Gastrocnemius medialis (tissue), 4 donors: ENCODE measurements at regions not wholly inside any gene's neighbourhood (a gene's known extent, or its start where the extent isn't known, plus 50 kb on each side); places are given as distances from the start of the nearest gene placed in this dataset.

Source experiments
- ATAC-seq, 2 donors: fragments of 150-250 bp; one replicate each; pipeline ENCODE4 v1.9.1; 2016
- DNase-seq, 2 donors: peaks; one replicate each; pipeline ENCODE4 v3.0.0-alpha.2; 2019
- H3K27ac ChIP-seq, 4 donors: fragments of 200-600 bp; sonication (generic); 1 replicate in 1 of 4; 2 replicates in 3 of 4; pipeline ENCODE4 v1.5.1; 2016 to 2018; ENCODE audit warnings: mild to moderate bottlenecking in 2 of 4, moderate library complexity in 1 of 4
- H3K27me3 ChIP-seq, 3 donors: fragments of 200-600 bp; sonication (generic) in 2 of 3; 1 replicate in 1 of 3; 2 replicates in 2 of 3; pipeline versions ENCODE4 v1.5.1 to v1.6.0; 2016 to 2019; ENCODE audit warnings: mild to moderate bottlenecking in 1 of 3, moderate library complexity in 1 of 3
- H3K36me3 ChIP-seq, 2 donors: fragments of 200-600 bp; sonication (generic) in 1 of 2; one replicate each; pipeline ENCODE4 v1.5.1; 2017 to 2018
- H3K4me1 ChIP-seq, 2 donors: fragments of 200-600 bp; sonication (generic) in 1 of 2; one replicate each; pipeline ENCODE4 v1.5.1; 2016 to 2017; ENCODE audit warnings: mild to moderate bottlenecking in 2 of 2
- H3K4me3 ChIP-seq, 4 donors: fragments of 200-600 bp; sonication (generic) in 3 of 4; 1 replicate in 1 of 4; 2 replicates in 3 of 4; pipeline ENCODE4 v1.5.1; 2016 to 2019; ENCODE audit warnings: mild to moderate bottlenecking in 2 of 4
- H3K9me3 ChIP-seq, 3 donors: fragments of 200-600 bp; sonication (generic) in 2 of 3; 1 replicate in 1 of 3; 2 replicates in 2 of 3; pipeline ENCODE4 v1.5.1; 2016 to 2019
- CTCF ChIP-seq, 5 experiments: fragments of 450-650 bp in 3 of 5; fragments of 200-600 bp in 2 of 5; sonication (generic) in 2 of 5; IDR thresholded peaks in 4 of 5; conservative IDR thresholded peaks in 1 of 5; 1 replicate in 4 of 5; 2 replicates in 1 of 5; pipeline ENCODE4 v1.5.1; 2016 to 2019; ENCODE audit warnings: antibody characterized with exemption in 5 of 5, mild to moderate bottlenecking in 3 of 5, moderate library complexity in 3 of 5
- POLR2A ChIP-seq, 2 donors: fragments of 450-650 bp; IDR thresholded peaks; one replicate each; pipeline ENCODE4 v1.6.1; 2017; ENCODE audit warnings: antibody characterized with exemption in 2 of 2, mild to moderate bottlenecking in 2 of 2, moderate library complexity in 2 of 2
- in situ Hi-C, 4 donors: fragments of 200-750 bp; cut with MboI; loops; one replicate each; pipeline versions ENCODE4 v1.15.0 to v1.8.0; 2017; ENCODE audit warnings: low sequenced_read_pairs in 4 of 4
- intact Hi-C: fragments of 100-400 bp; cut with DNase I; formaldehyde crosslinking; loops from one replicate; pipeline ENCODE4 v1.15.1; 2023; ENCODE audit warnings: low total_unique reads

- in situ Hi-C loops (no loop called here), intact Hi-C loops (no loop called here)
- Histone ChIP-seq H3K36me3 (no peaks in the 10 kb centered on the region), H3K27me3 (no peaks in the 10 kb centered on the region), H3K4me1 (no peaks in the 10 kb centered on the region), H3K27ac (no peak overlapping the region), H3K9me3 (no peaks in the 10 kb centered on the region), H3K4me3 (no peak overlapping the region)
- TF ChIP-seq CTCF (IDR thresholded peaks at IDR 0.05 in 4 of 5, conservative IDR thresholded peaks at IDR 0.05 in 1 of 5) = no peak
- DNase-seq (no peak), ATAC-seq (no peak)
Observed at GRCh38 chr3:5466065-5466464, 278.6 kb downstream of the EDEM1 start.

- Histone ChIP-seq H3K4me3 (no peak overlapping the region), H3K4me1 (no peaks in the 10 kb centered on the region), H3K9me3 (no peaks in the 10 kb centered on the region), H3K27me3 (no peaks in the 10 kb centered on the region), H3K27ac (no peak overlapping the region), H3K36me3 (no peaks in the 10 kb centered on the region)
- in situ Hi-C loops (no loop called here), intact Hi-C loops (no loop called here)
- no peak for ATAC-seq
- TF ChIP-seq POLR2A (IDR thresholded peaks at IDR 0.05) (no peak), CTCF (IDR thresholded peaks at IDR 0.05 in 4 of 5, conservative IDR thresholded peaks at IDR 0.05 in 1 of 5) (no peak)
- DNase-seq = no peak
Observed at GRCh38 chr3:5466717-5467116, 279.2 kb downstream of the EDEM1 start.

GRCh38 chr3:5473471-5473870, 286.0 kb downstream of the EDEM1 start:
- ATAC-seq = no peak
- Histone ChIP-seq H3K9me3 (no peaks in the 10 kb centered on the region), H3K27me3 (no peaks in the 10 kb centered on the region), H3K4me1 (no peaks in the 10 kb centered on the region), H3K36me3 (no peaks in the 10 kb centered on the region), H3K4me3 (no peak overlapping the region), H3K27ac (no peak overlapping the region)
- intact Hi-C loops = no loop called here
- in situ Hi-C loops = no loop called here
- no peak for DNase-seq
- TF ChIP-seq POLR2A (IDR thresholded peaks at IDR 0.05) (no peak), CTCF (IDR thresholded peaks at IDR 0.05 in 4 of 5, conservative IDR thresholded peaks at IDR 0.05 in 1 of 5) (no peak)

GRCh38 chr3:5476403-5476802, 288.9 kb downstream of the EDEM1 start:
- Histone ChIP-seq H3K4me1 (no peaks in the 10 kb centered on the region), H3K4me3 (no peak overlapping the region), H3K27ac (no peak overlapping the region), H3K27me3 (no peaks in the 10 kb centered on the region), H3K9me3 (no peaks in the 10 kb centered on the region), H3K36me3 (no peaks in the 10 kb centered on the region)
- in situ Hi-C loops = no loop called here
- intact Hi-C loops = no loop called here
- TF ChIP-seq CTCF (IDR thresholded peaks at IDR 0.05 in 4 of 5, conservative IDR thresholded peaks at IDR 0.05 in 1 of 5) (no peak), POLR2A (IDR thresholded peaks at IDR 0.05) (no peak)
- DNase-seq (no peak), ATAC-seq (no peak)

- intact Hi-C loops = no loop called here
Observed at GRCh38 chr3:5479229-5479799, 291.8 kb downstream of the EDEM1 start.

More at GRCh38 chr3:5479229-5479799, 291.8 kb downstream of the EDEM1 start:
- ATAC-seq = no peak
- H3K4me1 ChIP-seq = no peaks in the 10 kb centered on the region
- TF ChIP-seq CTCF (IDR thresholded peaks at IDR 0.05 in 4 of 5, conservative IDR thresholded peaks at IDR 0.05 in 1 of 5) (no peak), POLR2A (IDR thresholded peaks at IDR 0.05) (no peak)
- no peak for DNase-seq
- no peaks in the 10 kb centered on the region for H3K27me3 ChIP-seq
- H3K27ac ChIP-seq = no peak overlapping the region
- H3K36me3 ChIP-seq = no peaks in the 10 kb centered on the region
- in situ Hi-C loops = no loop called here
- no peaks in the 10 kb centered on the region for H3K9me3 ChIP-seq
- H3K4me3 ChIP-seq = no peak overlapping the region
